IMR-90 (cell line): ENCODE measurements at regions not wholly inside any gene's neighbourhood (a gene's known extent, or its start where the extent isn't known, plus 50 kb on each side); places are given as distances from the start of the nearest gene placed in this dataset.

Experiments used
- ATAC-seq: fragments of 200-7000 bp; cut with Tn5 transposase; 2 replicates; pipeline ENCODE4 v1.9.1; 2020; ENCODE audit warnings: low read depth, mild to moderate bottlenecking, moderate library complexity
- BruUV-seq: library from RNA; stranded (reverse); fragments of 400-500 nt; replicated peaks from 2 replicates; lab custom pipeline; 2021; lab: Mats Ljungman, UMichigan
- CTCF ChIA-PET: fragments of 300-600 bp; formaldehyde crosslinking; extraction: SDS; loops from one replicate; lab custom pipeline; 2021; ENCODE audit warnings: antibody characterized with exemption; lab: Yijun Ruan, JAX
- POLR2A ChIA-PET: fragments of 300-600 bp; sonication (Branson Sonifier 250); formaldehyde crosslinking; loops from one replicate; lab custom pipeline; 2022; ENCODE audit warnings: antibody characterized with exemption; ENCODE audit not compliant: unreplicated experiment; lab: Charles Lee
- DNase-seq: peaks from one replicate; pipeline ENCODE4 v3.0.0; 2013
- H2AFZ ChIP-seq: replicated peaks from 2 replicates; pipeline ENCODE3; 2013; ENCODE audit warnings: low read length, mild to moderate bottlenecking; ENCODE audit not compliant: poor library complexity
- H2AK5ac ChIP-seq: 2 replicates; pipeline ENCODE4 v1.6.1; 2013; ENCODE audit warnings: low read depth, low read length, inconsistent platforms
- H2AK9ac ChIP-seq: replicated peaks from 2 replicates; pipeline ENCODE3; 2013; ENCODE audit warnings: mild to moderate bottlenecking, low read depth, low read length, moderate library complexity; ENCODE audit not compliant: poor library complexity
- H2BK120ac ChIP-seq: 2 replicates; pipeline ENCODE4 v1.6.1; 2013; ENCODE audit warnings: low read depth, low read length, inconsistent platforms
- H2BK15ac ChIP-seq: 3 replicates; pipeline ENCODE4 v1.6.1; 2013; ENCODE audit warnings: low read depth, low read length, inconsistent platforms
- H2BK20ac ChIP-seq: 2 replicates; pipeline ENCODE4 v1.6.1; 2013; ENCODE audit warnings: low read depth, mild to moderate bottlenecking, inconsistent platforms, low read length, moderate library complexity
- H2BK5ac ChIP-seq: 2 replicates; pipeline ENCODE4 v1.6.1; 2013; ENCODE audit warnings: mild to moderate bottlenecking, low read depth, low read length, inconsistent platforms; ENCODE audit not compliant: poor library complexity, severe bottlenecking
- H3K14ac ChIP-seq: replicated peaks from 2 replicates; pipeline ENCODE4 v1.6.1; 2013; ENCODE audit warnings: low read depth, low read length, inconsistent platforms
- H3K18ac ChIP-seq: 2 replicates; pipeline ENCODE4 v1.6.1; 2013; ENCODE audit warnings: low read depth, low read length, control low read depth
- H3K23ac ChIP-seq: 2 replicates; pipeline ENCODE4 v1.6.1; 2013; ENCODE audit warnings: low read depth, low read length, inconsistent platforms
- H3K27ac ChIP-seq: 2 replicates; pipeline ENCODE4 v1.5.1; 2013; ENCODE audit warnings: mild to moderate bottlenecking, control low read depth, low read length; ENCODE audit not compliant: insufficient read depth
- H3K27me3 ChIP-seq: 2 replicates; pipeline ENCODE4 v1.6.1; 2013; ENCODE audit warnings: low read length; ENCODE audit not compliant: control insufficient read depth, insufficient read depth
- H3K36me3 ChIP-seq: 2 replicates; pipeline ENCODE4 v1.6.1; 2013; ENCODE audit warnings: low read length, mixed read lengths; ENCODE audit not compliant: control insufficient read depth, insufficient read depth
- H3K4ac ChIP-seq: 2 replicates; pipeline ENCODE4 v1.6.1; 2013; ENCODE audit warnings: low read depth, low read length, inconsistent platforms
- H3K4me1 ChIP-seq: 2 replicates; pipeline ENCODE4 v1.6.1; 2013; ENCODE audit warnings: low read length, mixed read lengths; ENCODE audit not compliant: control insufficient read depth, insufficient read depth
- H3K4me2 ChIP-seq: 2 replicates; pipeline ENCODE4 v1.6.1; 2013; ENCODE audit warnings: low read depth, mild to moderate bottlenecking, control low read depth, low read length, moderate library complexity
- H3K4me3 ChIP-seq: 2 replicates; pipeline ENCODE4 v1.5.1; 2013; ENCODE audit warnings: low read depth, mild to moderate bottlenecking, control low read depth, low read length, moderate library complexity; ENCODE audit not compliant: insufficient read depth
- H3K56ac ChIP-seq: 2 replicates; pipeline ENCODE4 v1.6.1; 2013; ENCODE audit warnings: low read length, inconsistent platforms; ENCODE audit not compliant: insufficient read depth; ENCODE audit errors: extremely low read depth
- H3K79me1 ChIP-seq, 2 experiments: 2 replicates each; pipeline ENCODE4 v1.6.1; 2013; ENCODE audit warnings: low read length in 2 of 2, inconsistent platforms in 1 of 2, low read depth in 1 of 2
- H3K9ac ChIP-seq: 2 replicates; pipeline ENCODE4 v1.6.1; 2013; ENCODE audit warnings: low read depth, low read length, control low read depth
- H3K9me1 ChIP-seq: 2 replicates; pipeline ENCODE4 v1.6.1; 2013; ENCODE audit warnings: low read length, inconsistent platforms; ENCODE audit not compliant: insufficient read depth
- H3K9me3 ChIP-seq: 2 replicates; pipeline ENCODE4 v1.6.1; 2013; ENCODE audit warnings: low read length; ENCODE audit not compliant: control insufficient read depth, insufficient read depth
- H4K20me1 ChIP-seq: 2 replicates; pipeline ENCODE4 v1.6.1; 2013; ENCODE audit warnings: low read length, inconsistent platforms; ENCODE audit not compliant: insufficient read depth
- H4K5ac ChIP-seq: 2 replicates; pipeline ENCODE4 v1.6.1; 2013; ENCODE audit warnings: mild to moderate bottlenecking, low read depth, low read length, control low read depth
- H4K8ac ChIP-seq, 2 experiments: 2 replicates each; pipeline ENCODE4 v1.6.1; 2013; ENCODE audit warnings: low read depth in 2 of 2, low read length in 2 of 2, control low read depth in 1 of 2, inconsistent platforms in 1 of 2
- H4K91ac ChIP-seq: 2 replicates; pipeline ENCODE4 v1.6.1; 2013; ENCODE audit warnings: low read depth, low read length, inconsistent platforms; ENCODE audit not compliant: insufficient read depth
- BHLHE40 ChIP-seq: fragments of 150-350 bp; IDR thresholded peaks from 2 replicates; pipeline ENCODE4 v1.6.1; 2016; ENCODE audit warnings: mild to moderate bottlenecking, low read depth, low read length
- CEBPB ChIP-seq: IDR thresholded peaks from 2 replicates; pipeline ENCODE4 v1.6.1; 2012; ENCODE audit warnings: low read depth, low read length, improper control_type of control experiment
- CHD1 ChIP-seq: IDR thresholded peaks from 2 replicates; pipeline ENCODE4 v1.6.1; 2012; ENCODE audit warnings: low read depth, low read length, improper control_type of control experiment
- CTCF ChIP-seq: conservative IDR thresholded peaks from 2 replicates; pipeline ENCODE4 v1.5.1; 2012; ENCODE audit warnings: mild to moderate bottlenecking, low read depth, low read length, improper control_type of control experiment
- ELK1 ChIP-seq: fragments of 150-350 bp; IDR thresholded peaks from 2 replicates; pipeline ENCODE4 v1.6.1; 2016; ENCODE audit warnings: low read depth, mild to moderate bottlenecking, low read length, moderate library complexity, borderline replicate concordance
- FOS ChIP-seq: fragments of 150-350 bp; IDR thresholded peaks from 2 replicates; pipeline ENCODE4 v1.6.1; 2016; ENCODE audit warnings: low read depth, low read length
- MAFK ChIP-seq: IDR thresholded peaks from 2 replicates; pipeline ENCODE4 v1.6.1; 2012; ENCODE audit warnings: low read depth, low read length, improper control_type of control experiment
- MAZ ChIP-seq: IDR thresholded peaks from 2 replicates; pipeline ENCODE4 v1.6.1; 2012; ENCODE audit warnings: low read depth, mild to moderate bottlenecking, low read length, improper control_type of control experiment, moderate library complexity, borderline replicate concordance
- MXI1 ChIP-seq: IDR thresholded peaks from 2 replicates; pipeline ENCODE4 v1.6.1; 2012; ENCODE audit warnings: low read depth, mild to moderate bottlenecking, low read length, moderate library complexity, borderline replicate concordance
- NFE2L2 ChIP-seq: fragments of 150-350 bp; IDR thresholded peaks from 2 replicates; pipeline ENCODE4 v1.6.1; 2016; ENCODE audit warnings: low read depth, mild to moderate bottlenecking, low read length
- POLR2A ChIP-seq: IDR thresholded peaks from 2 replicates; pipeline ENCODE4 v1.6.1; 2012; ENCODE audit warnings: mild to moderate bottlenecking, low read depth, low read length
- RAD21 ChIP-seq: IDR thresholded peaks from 2 replicates; pipeline ENCODE4 v1.6.1; 2012; ENCODE audit warnings: low read length, improper control_type of control experiment
- RCOR1 ChIP-seq: IDR thresholded peaks from 2 replicates; pipeline ENCODE4 v1.6.1; 2012; ENCODE audit warnings: mild to moderate bottlenecking, low read length, improper control_type of control experiment; ENCODE audit not compliant: insufficient replicate concordance
- RFX5 ChIP-seq: IDR thresholded peaks from 2 replicates; pipeline ENCODE4 v1.8.0; 2012; ENCODE audit warnings: low read depth, mild to moderate bottlenecking, low read length, moderate library complexity
- SMC3 ChIP-seq: fragments of 150-350 bp; IDR thresholded peaks from 2 replicates; pipeline ENCODE4 v1.6.1; 2016; ENCODE audit warnings: low read depth, mild to moderate bottlenecking, antibody characterized with exemption, low read length, moderate library complexity
- USF2 ChIP-seq: fragments of 150-350 bp; IDR thresholded peaks from 2 replicates; pipeline ENCODE4 v1.6.1; 2017; ENCODE audit warnings: mild to moderate bottlenecking, antibody characterized with exemption, low read length, low read depth
- WGBS, 2 experiments: methylation state at CpG; one replicate each; pipeline versions ENCODE4 v1.1.5 to v1.1.7; 2013; ENCODE audit warnings: missing lambda C conversion rate in 2 of 2; ENCODE audit not compliant: insufficient read length in 1 of 2; ENCODE audit errors: extremely low coverage in 2 of 2; 5-methylcytosine and 5-hydroxymethylcytosine counted together
- dilution Hi-C: fragments of 300-500 bp; cut with HindIII; formaldehyde crosslinking; loops from one replicate; pipeline ENCODE4 v1.14.3; 2018; ENCODE audit warnings: low sequenced_read_pairs; ENCODE audit not compliant: unreplicated experiment
- in situ Hi-C: fragments of 300-500 bp; cut with MboI; formaldehyde crosslinking; loops from 3 replicates; pipeline ENCODE4 v1.14.3; 2019; ENCODE audit warnings: low sequenced_read_pairs, inconsistent platforms, mixed read lengths
- intact Hi-C: fragments of 100-400 bp; cut with micrococcal nuclease; formaldehyde crosslinking; loops from 2 replicates; pipeline ENCODE4 v1.10.0; 2022

GRCh38 chr6:104558746-104559145 is 301.0 kb downstream of the HACE1 start:
- CTCF ChIA-PET, result no interaction called here

More at GRCh38 chr6:104558746-104559145, 301.0 kb downstream of the HACE1 start:
- DNase-seq, result no peak
- Histone ChIP-seq H2AK9ac (no peak overlapping the region), H2BK5ac (no peak overlapping the region), H2AK5ac (no peak overlapping the region), H3K4me3 (no peak overlapping the region), H4K91ac (no peak overlapping the region), H3K18ac (no peak overlapping the region), H3K4me1 (no peaks in the 10 kb centered on the region), H4K20me1 (no peaks in the 10 kb centered on the region), H3K4me2 (no peak overlapping the region), H3K27ac (no peak overlapping the region), H2BK15ac (no peak overlapping the region), H2BK20ac (no peak overlapping the region), H3K9me3 (no peaks in the 10 kb centered on the region), H3K14ac (no peak overlapping the region), H3K9me1 (no peaks in the 10 kb centered on the region), H3K79me1 (no peaks in the 10 kb centered on the region), H4K8ac (no peak overlapping the region), H4K5ac (no peak overlapping the region), H2AFZ (no peak overlapping the region), H3K4ac (no peak overlapping the region), H3K56ac (no peak overlapping the region), H3K9ac (no peak overlapping the region), H3K36me3 (no peaks in the 10 kb centered on the region), H3K27me3 (no peaks in the 10 kb centered on the region), H2BK120ac (no peak overlapping the region), H3K23ac (no peak overlapping the region)
- no peak for ATAC-seq
- TF ChIP-seq CTCF (no peak), MXI1 (no peak), NFE2L2 (no peak), MAZ (no peak), BHLHE40 (no peak), CHD1 (no peak), RFX5 (no peak), FOS (no peak), MAFK (no peak), CEBPB (no peak), RCOR1 (no peak), USF2 (no peak), POLR2A (no peak), SMC3 (no peak), ELK1 (no peak), RAD21 (no peak)
- POLR2A ChIA-PET, result no interaction called here
- intact Hi-C loops, result no loop called here
- BruUV-seq, result no TSS peak
- dilution Hi-C loops, result no loop called here
- in situ Hi-C loops, result no loop called here
- WGBS, 2 experiments, result no CpG with 5 or more reads among the region's 3 CpGs
